CD4-positive, alpha-beta T cell treated with Interleukin-2 at 100 ng/mL for 4 hours (primary cell): ENCODE measurements at regions not wholly inside any gene's neighbourhood (a gene's known extent, or its start where the extent isn't known, plus 50 kb on each side); places are given as distances from the start of the nearest gene placed in this dataset.

Source experiments
- DNase-seq: peaks from one replicate; pipeline ENCODE4 v3.0.0-alpha.2; 2020; ENCODE audit warnings: low spot score

DNA sequence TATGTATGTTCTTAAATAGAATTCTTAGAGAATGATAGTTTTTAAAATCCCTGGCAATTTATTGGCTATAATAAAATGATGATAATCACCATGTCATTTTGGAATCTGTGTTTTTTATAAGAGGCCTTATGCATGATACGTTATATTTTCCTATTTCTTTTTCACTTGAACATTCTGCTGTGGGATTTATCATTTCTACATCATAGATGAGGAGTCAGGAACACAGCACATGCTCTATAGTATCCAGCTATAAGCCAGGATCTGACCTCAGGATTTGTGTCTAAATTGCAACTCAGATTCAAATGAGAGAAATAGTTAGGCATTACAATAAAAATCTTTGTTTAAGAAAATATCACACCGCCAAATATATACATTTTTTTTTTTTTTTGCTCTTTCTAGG, 928.0 kb downstream of the EFNB2 start:
- DNase-seq: no peak

GRCh38 chr13:105607016-105607415, 928.4 kb downstream of the EFNB2 start:
- no peak for DNase-seq

DNA sequence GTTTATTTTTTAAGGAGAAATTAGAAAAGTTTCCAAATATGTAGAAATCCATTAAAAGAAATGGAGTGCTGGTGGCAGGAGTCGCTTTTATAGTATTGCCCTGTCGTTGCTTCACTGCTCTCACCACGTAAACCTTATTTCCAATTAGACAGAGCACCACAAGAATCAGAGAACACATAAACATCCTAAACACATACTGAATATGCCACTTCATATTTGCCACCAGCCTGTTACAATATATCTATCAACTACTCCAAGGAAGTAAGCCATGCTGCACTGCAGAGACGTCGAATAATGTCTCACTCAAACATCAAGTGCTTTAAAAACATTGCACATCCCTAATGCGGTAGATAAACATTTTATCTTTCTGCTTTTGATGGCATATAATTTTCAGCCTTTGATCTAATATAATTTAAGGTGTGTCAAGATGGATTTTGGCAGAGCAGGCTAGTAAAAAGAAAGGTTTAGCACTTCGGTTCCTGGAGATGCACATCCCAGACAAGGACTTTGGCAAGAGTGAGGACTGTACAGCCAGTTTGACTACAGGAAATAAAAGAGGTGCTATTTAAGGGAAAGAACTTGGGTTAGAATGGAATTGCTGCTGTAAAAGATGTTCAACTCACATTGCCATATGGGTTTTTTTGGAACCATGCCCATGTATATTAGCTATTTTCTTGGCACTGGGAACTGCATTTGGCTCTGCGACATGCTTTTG, 932.3 kb downstream of the EFNB2 start:
- DNase-seq: no peak

DNA sequence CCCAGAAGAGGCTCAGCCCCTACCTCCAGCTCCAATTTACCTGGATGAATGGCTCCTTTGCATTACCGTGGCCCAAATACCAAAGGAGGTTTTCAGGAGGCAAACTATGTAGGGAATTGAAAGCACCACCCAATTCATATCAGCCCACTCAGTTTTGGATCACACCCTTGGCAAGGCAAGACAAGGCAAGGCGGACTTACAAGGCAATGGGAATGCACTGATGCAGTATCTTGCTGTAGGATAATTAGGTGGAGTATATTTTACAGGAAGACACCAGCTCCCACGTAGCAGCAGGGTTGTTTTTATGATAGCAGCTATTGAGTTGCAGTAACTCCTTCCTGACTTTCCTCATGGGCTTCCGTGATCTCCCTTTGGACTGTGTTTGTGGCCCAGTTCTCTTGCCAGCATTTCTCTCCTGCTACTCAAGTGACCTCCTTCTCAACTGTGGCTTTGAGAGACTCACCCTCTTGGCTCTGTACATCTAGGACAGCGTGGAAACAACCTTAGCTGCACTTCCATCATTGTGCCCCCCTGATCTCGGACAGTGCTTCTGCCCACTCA, 935.9 kb downstream of the EFNB2 start:
- DNase-seq: no peak

GRCh38 chr13:105598529-105598928, 936.9 kb downstream of the EFNB2 start:
- DNase-seq: no peak

DNA sequence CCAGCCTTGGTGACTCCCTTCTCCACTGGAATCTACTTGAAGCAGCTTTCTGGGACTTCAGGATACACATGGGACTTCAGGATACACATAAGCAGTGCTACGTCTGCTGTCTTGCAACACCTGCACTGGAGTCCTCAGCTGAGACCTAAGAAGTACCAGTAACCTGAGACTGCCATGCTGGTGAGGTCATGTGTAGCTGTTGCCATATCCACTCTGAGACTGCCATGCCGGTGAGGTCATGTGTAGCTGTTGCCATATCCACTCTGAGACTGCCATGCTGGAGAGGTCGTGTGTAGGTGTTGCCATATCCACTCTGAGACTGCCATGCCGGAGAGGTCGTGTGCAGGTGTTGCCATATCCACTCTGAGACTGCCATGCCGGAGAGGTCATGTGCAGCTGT, 937.9 kb downstream of the EFNB2 start:
- no peak for DNase-seq

DNA sequence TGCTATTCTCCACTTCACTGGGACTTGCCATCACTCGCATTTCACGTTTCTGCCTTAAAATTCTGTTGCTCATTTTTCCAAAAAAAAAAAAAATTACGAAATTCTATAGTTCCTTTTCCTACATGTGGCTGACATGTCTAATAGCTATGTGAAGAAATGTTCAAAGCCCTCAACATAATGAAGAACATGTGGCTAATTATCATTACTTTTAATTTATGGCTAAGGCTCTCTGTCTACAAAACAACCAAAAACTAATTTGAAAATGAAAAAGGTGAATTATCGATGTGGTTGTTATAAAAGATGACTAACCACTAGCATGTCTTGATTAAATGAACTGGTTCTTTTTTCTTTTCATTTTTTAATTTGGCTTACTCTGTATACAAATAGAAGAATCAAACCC, 940.0 kb downstream of the EFNB2 start:
- no peak for DNase-seq

DNA sequence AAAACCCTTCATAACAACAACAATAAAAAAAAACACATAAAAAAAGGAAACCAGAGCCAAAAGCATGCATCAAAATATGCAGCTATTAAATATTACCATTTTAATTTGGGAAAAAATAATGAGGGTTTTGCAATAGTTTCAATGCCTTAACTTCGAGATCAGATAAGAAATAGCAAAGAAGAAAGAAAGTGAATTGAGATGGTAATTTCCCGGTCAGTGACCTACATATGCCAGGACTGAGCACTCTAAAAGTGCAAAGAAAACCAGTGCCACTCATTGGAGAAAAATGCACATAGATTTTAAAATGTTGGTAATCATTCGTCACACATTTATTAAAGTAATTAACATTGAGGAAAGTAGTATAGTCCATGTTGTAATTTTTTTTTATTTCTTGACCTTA, 944.2 kb downstream of the EFNB2 start:
- DNase-seq: no peak

GRCh38 chr13:105587786-105588185, 947.7 kb downstream of the EFNB2 start:
- DNase-seq: no peak

DNA sequence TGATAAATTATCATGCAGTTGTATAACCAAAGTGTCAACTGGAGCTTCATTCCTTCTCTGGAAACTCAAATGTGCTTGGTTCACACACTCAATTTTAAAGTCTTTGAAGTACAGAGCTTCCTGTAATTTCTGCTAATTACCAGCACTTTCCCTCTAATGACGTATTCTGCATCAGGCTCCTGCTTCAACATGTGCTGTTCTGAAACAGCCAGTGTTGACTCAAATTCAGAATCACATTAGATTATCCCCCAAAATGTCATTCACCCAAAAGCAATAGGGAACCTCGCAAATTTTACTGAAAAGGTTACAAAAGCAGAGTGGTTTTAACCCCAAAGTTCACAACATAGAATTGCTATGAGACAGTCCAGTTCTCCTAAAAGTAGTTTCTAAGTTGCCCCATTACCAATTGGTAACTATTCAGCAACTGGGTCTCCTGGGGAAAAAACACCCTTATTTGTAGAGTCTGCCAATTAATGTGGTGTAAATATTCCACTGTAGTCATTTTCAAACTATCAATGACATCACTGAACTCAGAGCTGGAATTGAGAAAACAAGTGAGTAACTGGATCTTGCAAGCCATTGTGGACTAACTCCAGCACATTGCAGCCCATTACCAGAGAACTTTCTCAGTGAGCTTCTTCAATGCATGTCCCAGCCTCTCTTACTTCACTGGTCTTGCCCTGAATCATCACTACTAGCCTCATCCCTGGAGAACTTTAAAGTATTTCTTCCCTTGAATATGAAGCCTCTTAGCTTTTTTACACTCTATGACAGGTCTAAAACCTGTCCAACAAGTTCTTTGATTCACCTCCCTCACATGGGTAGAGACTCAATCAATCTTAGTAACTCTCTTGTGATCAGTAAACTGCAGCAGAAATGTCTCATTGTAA, 955.4 kb downstream of the EFNB2 start:
- no peak for DNase-seq

DNA sequence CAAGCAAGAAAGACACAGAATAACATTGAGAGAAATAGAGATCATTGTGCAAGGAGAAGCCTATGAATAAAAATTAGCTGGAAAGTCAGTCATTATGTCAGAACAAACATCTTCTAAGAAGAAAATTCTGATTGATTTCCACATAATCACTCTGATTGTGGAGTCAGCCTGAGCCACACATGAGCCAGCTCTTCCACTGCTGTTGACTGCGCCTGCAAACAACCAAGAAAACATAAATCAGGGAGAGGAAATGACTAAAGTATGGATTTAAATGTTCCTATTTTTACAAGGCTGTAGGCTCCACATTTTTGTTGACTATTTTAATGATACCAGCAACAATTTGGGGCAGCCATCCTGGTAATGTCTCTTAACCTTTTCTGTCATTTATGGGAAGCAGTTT, 962.3 kb downstream of the EFNB2 start:
- DNase-seq: no peak

DNA sequence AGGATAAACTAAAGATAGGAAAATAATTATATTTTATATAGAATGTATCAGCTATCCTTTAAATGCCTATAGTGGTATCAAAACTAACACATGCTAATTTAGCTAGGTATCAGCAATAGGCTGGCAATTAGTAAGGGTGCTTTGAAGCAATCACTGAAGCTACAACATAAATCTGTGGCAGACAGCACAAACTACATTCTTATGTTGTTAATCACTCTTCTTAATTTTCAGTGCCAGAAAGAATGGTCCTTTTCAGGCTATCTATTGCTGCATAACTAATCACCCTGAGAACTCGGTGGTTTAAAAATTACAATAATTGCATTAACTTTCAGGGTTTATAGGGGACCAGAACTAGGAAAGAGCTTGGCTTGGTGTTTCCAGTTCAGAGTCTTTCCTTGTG, 963.1 kb downstream of the EFNB2 start:
- no peak for DNase-seq

GRCh38 chr13:105569816-105570215, 965.6 kb downstream of the EFNB2 start:
- no peak for DNase-seq

DNA sequence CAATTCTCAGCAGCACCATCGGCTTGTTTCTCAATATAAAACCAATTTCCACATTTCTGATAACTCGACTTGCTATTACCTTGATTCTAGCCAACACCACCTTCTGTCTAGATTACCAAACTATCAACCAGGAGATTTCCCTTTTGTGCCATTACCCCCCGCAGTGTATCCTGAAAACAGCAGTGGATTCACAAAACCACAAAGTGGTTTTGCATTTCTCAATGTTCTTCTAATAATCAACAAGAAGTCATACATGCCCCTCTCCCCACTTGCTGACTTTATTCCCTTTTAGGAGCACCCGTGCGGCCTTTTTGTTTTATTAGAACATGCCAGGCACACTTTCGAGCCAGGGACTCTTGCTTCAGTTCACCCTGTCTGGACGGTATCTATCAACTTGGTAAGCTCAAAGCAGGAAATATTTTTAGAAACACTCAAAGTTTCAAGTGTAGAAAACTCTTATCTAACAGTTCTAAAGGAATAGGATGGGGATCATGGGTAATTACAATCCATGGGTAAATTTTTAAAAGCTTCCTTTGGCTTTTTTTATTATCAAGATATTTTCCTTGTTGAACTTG, 967.4 kb downstream of the EFNB2 start:
- DNase-seq: no peak

GRCh38 chr13:105565136-105565727, 970.2 kb downstream of the EFNB2 start:
- no peak for DNase-seq

GRCh38 chr13:105552078-105552477, 983.4 kb downstream of the EFNB2 start:
- no peak for DNase-seq

DNA sequence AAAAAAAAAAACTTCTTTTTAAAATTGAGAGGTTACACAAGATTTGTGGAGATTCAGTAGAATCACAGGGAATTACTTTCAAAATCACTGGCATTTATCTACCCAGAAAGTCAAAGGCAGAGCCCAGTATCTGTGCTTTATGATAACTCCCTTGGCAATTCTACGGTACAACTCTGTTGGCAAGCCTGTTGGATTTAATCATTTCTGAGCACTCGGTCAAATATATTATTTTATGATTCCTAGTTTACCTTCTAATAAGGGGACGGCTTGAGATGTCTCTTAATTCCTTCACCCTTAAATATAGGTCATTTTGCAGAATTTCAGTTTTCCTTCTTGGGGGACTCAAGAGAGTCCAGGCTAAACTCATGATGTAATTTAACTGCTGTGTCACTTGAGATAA, 987.6 kb downstream of the EFNB2 start:
- DNase-seq: no peak

DNA sequence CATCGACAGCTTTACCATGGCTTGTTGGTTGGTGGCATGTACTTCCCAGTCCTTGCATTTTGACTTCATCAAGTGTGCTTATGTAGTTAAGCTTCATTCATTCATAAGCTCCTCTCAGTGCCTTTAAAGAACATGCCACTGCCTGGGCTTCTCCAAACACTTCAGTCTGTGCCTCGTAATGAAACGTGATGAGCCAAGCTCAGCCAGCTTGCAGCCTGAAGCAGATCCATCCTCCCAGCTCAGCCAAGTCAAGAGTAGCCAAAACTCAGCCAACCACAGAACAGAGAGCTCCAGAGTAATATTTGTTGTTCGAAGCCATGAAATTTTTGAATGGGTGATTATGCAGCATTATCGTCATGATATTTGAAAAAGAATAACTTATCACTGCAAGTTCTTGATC, 989.7 kb downstream of the EFNB2 start:
- no peak for DNase-seq

- DNase-seq: no peak
Observed at GRCh38 chr13:105543742-105544141, 991.7 kb downstream of the EFNB2 start.

DNA sequence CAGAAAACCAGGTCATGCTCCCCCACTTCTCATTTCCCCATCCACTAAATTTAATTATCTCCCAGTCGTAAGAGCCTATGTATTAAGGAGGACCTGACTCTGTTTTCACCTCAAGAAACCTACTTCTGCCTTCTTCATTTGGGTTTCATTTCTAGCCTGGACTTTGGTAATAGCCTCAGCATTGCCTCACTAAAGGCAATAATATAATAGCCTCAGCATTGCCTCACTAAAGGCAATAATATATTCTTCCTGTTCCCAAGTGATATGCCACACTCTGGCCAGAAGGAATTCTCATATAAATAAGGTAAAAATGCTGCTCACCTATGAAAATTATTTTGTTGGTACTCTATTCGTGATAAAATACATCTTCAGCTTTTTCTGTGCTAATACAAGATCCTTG, 993.9 kb downstream of the EFNB2 start:
- no peak for DNase-seq

- DNase-seq: no peak
Observed at GRCh38 chr13:105538346-105538745, 997.1 kb downstream of the EFNB2 start.

DNA sequence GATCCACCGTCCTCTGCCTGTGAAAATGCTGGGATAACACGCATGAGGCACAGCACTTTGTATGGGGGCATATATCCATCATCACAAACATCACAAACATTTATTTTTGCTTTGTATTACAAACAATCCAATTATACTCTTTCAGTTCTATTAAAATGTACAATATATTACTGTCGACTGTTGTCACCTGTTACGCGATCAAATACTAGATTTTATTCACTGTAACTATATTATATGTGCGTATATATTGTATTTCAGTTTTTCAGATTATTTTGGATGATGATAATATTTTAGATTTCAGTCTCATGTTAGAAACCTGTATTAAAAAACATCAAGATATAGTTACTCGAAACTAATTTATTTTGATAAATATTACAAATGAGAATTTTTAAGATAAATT, 998.3 kb downstream of the EFNB2 start:
- DNase-seq: no peak

DNA sequence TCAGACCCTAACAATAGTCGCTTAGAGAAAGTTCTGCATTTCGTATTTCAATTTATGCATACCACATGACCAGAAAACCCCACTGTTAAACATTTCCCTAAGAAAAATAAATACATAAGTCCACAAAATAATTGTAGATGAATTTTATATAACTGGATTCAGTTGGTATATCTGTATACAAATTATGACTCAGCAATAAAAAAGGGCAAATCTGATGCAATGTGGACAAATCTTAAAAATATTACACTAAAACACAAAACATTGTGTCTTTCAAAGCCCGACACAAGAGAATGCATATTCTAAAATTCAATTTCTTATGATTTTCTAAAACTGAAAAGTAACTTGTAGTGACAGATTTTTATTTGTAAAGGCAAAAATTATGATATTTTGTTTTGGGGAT, 1005.0 kb downstream of the EFNB2 start:
- no peak for DNase-seq
